Right lobe of liver (tissue), 6 donors: ENCODE measurements at regions not wholly inside any gene's neighbourhood (a gene's known extent, or its start where the extent isn't known, plus 50 kb on each side); places are given as distances from the start of the nearest gene placed in this dataset.

Experiments
- ATAC-seq, 4 donors: fragments of 200-7000 bp; cut with Tn5 transposase; one replicate each; pipeline ENCODE4 v1.9.1; 2020; ENCODE audit warnings: mild to moderate bottlenecking in 4 of 4, moderate library complexity in 4 of 4
- DNase-seq, 3 donors: peaks; one replicate each; pipeline ENCODE4 v3.0.0-alpha.2; 2020
- H3K27ac ChIP-seq, 3 donors: fragments of 200-600 bp; one replicate each; pipeline ENCODE4 v1.8.0; 2022
- H3K27me3 ChIP-seq, 2 donors: fragments of 200-600 bp; one replicate each; pipeline ENCODE4 v1.8.0; 2022
- H3K36me3 ChIP-seq, 4 donors: fragments of 200-600 bp; sonication (generic) in 1 of 4; one replicate each; pipeline versions ENCODE4 v1.5.1 to v1.8.0; 2017 to 2022; ENCODE audit warnings: control low read depth in 1 of 4
- H3K4me1 ChIP-seq, 4 donors: fragments of 200-600 bp; sonication (generic) in 1 of 4; one replicate each; pipeline versions ENCODE4 v1.5.1 to v1.8.0; 2017 to 2022; ENCODE audit warnings: control low read depth in 1 of 4
- H3K4me3 ChIP-seq, 3 donors: fragments of 200-600 bp; one replicate each; pipeline ENCODE4 v1.8.0; 2022
- H3K9me3 ChIP-seq, 4 donors: fragments of 200-600 bp; sonication (generic) in 1 of 4; one replicate each; pipeline versions ENCODE4 v1.5.1 to v1.8.0; 2017 to 2022; ENCODE audit warnings: control low read depth in 1 of 4
- CTCF ChIP-seq, 4 donors: fragments of 200-600 bp in 3 of 4; fragments of 450-650 bp in 1 of 4; IDR thresholded peaks; one replicate each; pipeline versions ENCODE4 v1.5.1 to v1.8.0; 2016 to 2022; ENCODE audit warnings: antibody characterized with exemption in 4 of 4, mild to moderate bottlenecking in 2 of 4
- POLR2A ChIP-seq: fragments of 450-650 bp; IDR thresholded peaks from one replicate; pipeline ENCODE4 v1.6.1; 2017; ENCODE audit warnings: antibody characterized with exemption, mild to moderate bottlenecking
- WGBS: methylation state at CpG from one replicate; pipeline ENCODE4 v1.1.6; 2018; ENCODE audit warnings: low coverage, low lambda C conversion rate; ENCODE audit not compliant: insufficient coverage; ENCODE audit errors: missing lambda C conversion rate; 5-methylcytosine and 5-hydroxymethylcytosine counted together
- intact Hi-C, 2 donors: fragments of 100-400 bp; cut with DNase I; formaldehyde crosslinking; loops; one replicate each; pipeline versions ENCODE4 v1.11.2 to v1.14.1; 2022
- donor health status: DM: no; HTN: yes; CAD: no.
- donor health status: DM: no; HTN: no; CAD: no.
- donor health status: DM: no; HTN: no; CAD: no.
- donor health status: DM: no; HTN: yes; CAD: no.
- donor health status: DM: no; HTN: yes; CAD: no.

DNA sequence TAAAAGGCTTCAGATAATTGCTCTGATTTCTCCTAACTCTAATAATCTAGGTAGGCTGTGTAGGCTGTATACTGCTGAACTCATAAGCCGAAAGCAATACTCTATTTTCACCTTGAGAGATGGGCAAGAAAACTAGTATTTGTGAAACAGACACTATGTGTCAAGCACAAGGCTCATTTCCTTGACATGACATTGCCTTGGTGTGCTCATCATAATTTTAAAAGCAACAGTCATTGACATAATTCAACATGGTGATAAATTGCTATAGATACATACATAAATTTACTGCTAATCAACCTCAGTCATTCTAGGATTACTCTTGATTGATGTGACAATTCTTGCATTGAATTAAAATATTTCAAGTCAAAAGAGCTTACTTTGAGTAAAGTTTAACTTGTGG is 304.7 kb downstream of the CNTN3 start:
- no peak overlapping the region for H3K27ac ChIP-seq
- TF ChIP-seq CTCF (IDR thresholded peaks at IDR 0.05) (no peak), POLR2A (no peak)
- no peaks in the 10 kb centered on the region for H3K36me3 ChIP-seq
- 83% methylated on average over 1 of the region's 1 CpG for WGBS
- no peak overlapping the region for H3K4me3 ChIP-seq
- H3K4me1 ChIP-seq = no peaks in the 10 kb centered on the region
- intact Hi-C loops = no loop called here
- no peak for DNase-seq
- no peak for ATAC-seq
- no peaks in the 10 kb centered on the region for H3K9me3 ChIP-seq
- H3K27me3 ChIP-seq = no peaks in the 10 kb centered on the region

GRCh38 chr3:74304424-74304823 is 310.0 kb downstream of the CNTN3 start:
- no peaks in the 10 kb centered on the region for H3K27me3 ChIP-seq
- no peak for TF ChIP-seq CTCF (IDR thresholded peaks at IDR 0.05)
- no peak for TF ChIP-seq POLR2A
- no peaks in the 10 kb centered on the region for H3K36me3 ChIP-seq
- H3K9me3 ChIP-seq = no peaks in the 10 kb centered on the region
- 91% methylated on average over 1 of the region's 1 CpG for WGBS
- H3K27ac ChIP-seq = no peak overlapping the region
- no peak overlapping the region for H3K4me3 ChIP-seq
- ATAC-seq (no peak), DNase-seq (no peak)
- intact Hi-C loops = no loop called here
- H3K4me1 ChIP-seq = no peaks in the 10 kb centered on the region

- ATAC-seq (no peak), DNase-seq (no peak)
- 67% methylated on average over 2 of the region's 2 CpGs for WGBS
- no peak for TF ChIP-seq POLR2A
- no peak for TF ChIP-seq CTCF (IDR thresholded peaks at IDR 0.05)
- Histone ChIP-seq H3K4me3 (no peak overlapping the region), H3K27ac (no peak overlapping the region), H3K27me3 (no peaks in the 10 kb centered on the region), H3K4me1 (no peaks in the 10 kb centered on the region), H3K9me3 (no peaks in the 10 kb centered on the region), H3K36me3 (no peaks in the 10 kb centered on the region)
- intact Hi-C loops = no loop called here
These were observed 310.7 kb downstream of the CNTN3 start for GRCh38 chr3:74303711-74304110.

DNA sequence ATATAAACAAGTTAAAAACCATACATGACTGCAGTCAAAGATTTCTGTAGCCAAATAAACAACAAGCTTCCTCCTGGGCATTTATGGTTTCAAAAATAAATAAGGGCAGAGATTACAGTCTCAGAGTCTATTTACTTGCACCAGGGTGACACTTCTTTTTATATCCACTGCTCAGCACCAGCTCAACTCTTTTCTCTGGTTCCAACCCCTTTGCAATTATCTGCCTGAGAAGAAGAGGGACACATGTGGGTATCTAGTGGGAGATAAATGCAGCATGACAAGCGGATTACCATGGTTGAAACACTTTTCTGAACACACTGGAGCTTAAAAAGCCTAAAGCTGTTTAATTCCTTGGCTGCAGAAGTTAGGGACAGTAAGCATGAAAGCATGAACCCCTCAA is 311.5 kb downstream of the CNTN3 start:
- no peak for ATAC-seq
- 56% methylated on average over 1 of the region's 1 CpG for WGBS
- Histone ChIP-seq H3K27ac (no peak overlapping the region), H3K4me1 (no peaks in the 10 kb centered on the region), H3K27me3 (no peaks in the 10 kb centered on the region), H3K9me3 (no peaks in the 10 kb centered on the region), H3K36me3 (no peaks in the 10 kb centered on the region), H3K4me3 (no peak overlapping the region)
- intact Hi-C loops = no loop called here
- TF ChIP-seq CTCF (IDR thresholded peaks at IDR 0.05) (no peak), POLR2A (no peak)
- DNase-seq = no peak

- no peak overlapping the region for H3K4me3 ChIP-seq
- TF ChIP-seq CTCF (IDR thresholded peaks at IDR 0.05) (no peak), POLR2A (no peak)
- WGBS = no CpG with 5 or more reads among the region's 1 CpG
- H3K9me3 ChIP-seq = no peaks in the 10 kb centered on the region
- intact Hi-C loops = no loop called here
- H3K36me3 ChIP-seq = no peaks in the 10 kb centered on the region
- no peaks in the 10 kb centered on the region for H3K4me1 ChIP-seq
- ATAC-seq (no peak), DNase-seq (no peak)
- H3K27ac ChIP-seq = no peak overlapping the region
- H3K27me3 ChIP-seq = no peaks in the 10 kb centered on the region
These were observed 312.2 kb downstream of the CNTN3 start for GRCh38 chr3:74302281-74302680.
